SU-DHL-6 (cell line): ENCODE measurements at regions not wholly inside any gene's neighbourhood (a gene's known extent, or its start where the extent isn't known, plus 50 kb on each side); places are given as distances from the start of the nearest gene placed in this dataset.

Experiments used
- H2AFZ ChIP-seq: fragments of 200-600 bp; sonication (generic); 2 replicates; pipeline ENCODE4 v1.6.1; 2014; ENCODE audit warnings: low read depth, mild to moderate bottlenecking, moderate library complexity, mixed read lengths, antibody characterized with exemption, low read length; ENCODE audit not compliant: severe bottlenecking
- H3F3A ChIP-seq: fragments of 200-600 bp; shearing (Covaris generic); 2 replicates; pipeline ENCODE4 v1.6.0; 2016; ENCODE audit warnings: antibody characterized with exemption, mild to moderate bottlenecking; ENCODE audit not compliant: insufficient read depth
- H3K27ac ChIP-seq: fragments of 200-600 bp; sonication (generic); 2 replicates; pipeline ENCODE4 v1.5.1; 2016; ENCODE audit warnings: low read depth, mild to moderate bottlenecking, low read length, moderate library complexity, mixed read lengths
- H3K27me3 ChIP-seq: fragments of 200-600 bp; sonication (generic), shearing (Covaris generic); 2 replicates; pipeline ENCODE4 v1.6.0; 2014; ENCODE audit warnings: mild to moderate bottlenecking, low read length
- H3K36me3 ChIP-seq: fragments of 200-600 bp; sonication (generic); 2 replicates; pipeline ENCODE4 v1.6.1; 2014; ENCODE audit warnings: mild to moderate bottlenecking, low read length, mixed read lengths
- H3K4me2 ChIP-seq: fragments of 300-600, 200-600 bp; shearing (Covaris generic), sonication (generic); 2 replicates; pipeline ENCODE4 v1.6.0; 2014; ENCODE audit warnings: low read length, low read depth, mild to moderate bottlenecking; ENCODE audit not compliant: poor library complexity, severe bottlenecking
- H3K4me3 ChIP-seq: fragments of 200-600 bp; sonication (generic); 2 replicates; pipeline ENCODE4 v1.5.1; 2014; ENCODE audit warnings: antibody characterized with exemption, low read length, mild to moderate bottlenecking, mixed read lengths; ENCODE audit not compliant: insufficient read depth, poor library complexity, severe bottlenecking
- H3K79me2 ChIP-seq: fragments of 200-600 bp; sonication (generic); 2 replicates; pipeline ENCODE4 v1.6.1; 2014; ENCODE audit warnings: mild to moderate bottlenecking, low read length, moderate library complexity; ENCODE audit not compliant: insufficient read depth
- H3K9ac ChIP-seq: fragments of 200-600 bp; sonication (generic); 2 replicates; pipeline ENCODE4 v1.7.0; 2014; ENCODE audit warnings: mild to moderate bottlenecking, low read length
- H3K9me2 ChIP-seq: fragments of 200-600 bp; sonication (generic); replicated peaks from 2 replicates; pipeline ENCODE4 v1.6.1; 2014; ENCODE audit warnings: low read length; ENCODE audit not compliant: insufficient read depth
- H3K9me3 ChIP-seq: fragments of 200-600 bp; sonication (generic); 2 replicates; pipeline ENCODE4 v1.6.1; 2014; ENCODE audit warnings: low read length, mixed read lengths; ENCODE audit not compliant: insufficient read depth
- H4K20me1 ChIP-seq: fragments of 200-600 bp; sonication (generic); 2 replicates; pipeline ENCODE4 v1.6.1; 2014; ENCODE audit warnings: low read depth, mild to moderate bottlenecking, antibody characterized with exemption, low read length, moderate library complexity, mixed read lengths
- EZH2phosphoT487 ChIP-seq: fragments of 200-600 bp; sonication (generic), shearing (Covaris generic); conservative IDR thresholded peaks from 2 replicates; pipeline ENCODE4 v1.6.1; 2018; ENCODE audit warnings: mild to moderate bottlenecking, antibody characterized with exemption, low read length, moderate library complexity, mixed read lengths
- TF ChIP-seq, protein P1 (sequence below): fragments of 200-600 bp; sonication (generic); IDR thresholded peaks from one replicate; pipeline ENCODE4 v1.5.1; 2017; ENCODE audit warnings: antibody characterized with exemption, mild to moderate bottlenecking, low read length, moderate library complexity; ENCODE audit not compliant: insufficient read depth, poor library complexity, severe bottlenecking

DNA sequence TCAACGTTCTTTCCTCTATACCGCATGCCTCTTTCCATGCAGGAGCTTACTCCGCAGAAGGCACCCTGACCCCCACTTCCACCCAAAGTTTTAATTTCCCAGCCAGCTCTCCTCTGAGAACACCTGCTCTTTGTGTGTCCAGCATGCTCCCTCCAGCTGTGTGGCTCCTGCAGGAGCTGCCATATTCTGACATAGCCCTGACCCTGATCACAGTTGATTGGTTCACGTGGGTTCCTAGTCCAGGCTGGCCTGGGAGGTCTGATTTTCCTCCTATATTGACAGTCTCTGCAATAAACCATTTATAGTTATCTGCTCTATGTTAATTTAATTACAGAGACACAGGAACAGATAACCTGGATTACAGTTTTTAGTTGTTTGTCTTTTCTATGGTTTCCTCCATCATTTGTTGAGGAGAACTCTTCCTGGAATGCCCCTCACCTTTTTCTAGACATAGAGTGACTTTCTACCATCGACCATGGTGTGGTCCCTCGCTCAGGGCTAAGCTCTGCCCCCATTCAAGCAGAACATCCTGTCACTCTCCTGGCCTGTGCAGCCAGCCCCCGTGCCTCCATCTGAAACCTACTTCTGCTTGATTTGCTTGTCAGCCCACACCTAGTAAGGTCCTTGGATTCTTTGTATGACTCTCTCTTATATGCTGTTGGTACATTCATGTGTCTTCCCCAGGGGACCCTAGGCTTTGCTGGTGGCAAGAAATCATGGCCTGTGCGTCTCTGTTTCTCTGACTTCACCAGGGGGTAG lies 231.5 kb downstream of the LPIN1 start:
- peak overlapping the region; percentile 16 for H3K4me2 ChIP-seq
- H3K9ac ChIP-seq, result peak overlapping the region; percentile 18
- TF ChIP-seq EZH2phosphoT487, result no peak
- TF ChIP-seq, protein P1, sequence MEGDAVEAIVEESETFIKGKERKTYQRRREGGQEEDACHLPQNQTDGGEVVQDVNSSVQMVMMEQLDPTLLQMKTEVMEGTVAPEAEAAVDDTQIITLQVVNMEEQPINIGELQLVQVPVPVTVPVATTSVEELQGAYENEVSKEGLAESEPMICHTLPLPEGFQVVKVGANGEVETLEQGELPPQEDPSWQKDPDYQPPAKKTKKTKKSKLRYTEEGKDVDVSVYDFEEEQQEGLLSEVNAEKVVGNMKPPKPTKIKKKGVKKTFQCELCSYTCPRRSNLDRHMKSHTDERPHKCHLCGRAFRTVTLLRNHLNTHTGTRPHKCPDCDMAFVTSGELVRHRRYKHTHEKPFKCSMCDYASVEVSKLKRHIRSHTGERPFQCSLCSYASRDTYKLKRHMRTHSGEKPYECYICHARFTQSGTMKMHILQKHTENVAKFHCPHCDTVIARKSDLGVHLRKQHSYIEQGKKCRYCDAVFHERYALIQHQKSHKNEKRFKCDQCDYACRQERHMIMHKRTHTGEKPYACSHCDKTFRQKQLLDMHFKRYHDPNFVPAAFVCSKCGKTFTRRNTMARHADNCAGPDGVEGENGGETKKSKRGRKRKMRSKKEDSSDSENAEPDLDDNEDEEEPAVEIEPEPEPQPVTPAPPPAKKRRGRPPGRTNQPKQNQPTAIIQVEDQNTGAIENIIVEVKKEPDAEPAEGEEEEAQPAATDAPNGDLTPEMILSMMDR, result no peak

DNA sequence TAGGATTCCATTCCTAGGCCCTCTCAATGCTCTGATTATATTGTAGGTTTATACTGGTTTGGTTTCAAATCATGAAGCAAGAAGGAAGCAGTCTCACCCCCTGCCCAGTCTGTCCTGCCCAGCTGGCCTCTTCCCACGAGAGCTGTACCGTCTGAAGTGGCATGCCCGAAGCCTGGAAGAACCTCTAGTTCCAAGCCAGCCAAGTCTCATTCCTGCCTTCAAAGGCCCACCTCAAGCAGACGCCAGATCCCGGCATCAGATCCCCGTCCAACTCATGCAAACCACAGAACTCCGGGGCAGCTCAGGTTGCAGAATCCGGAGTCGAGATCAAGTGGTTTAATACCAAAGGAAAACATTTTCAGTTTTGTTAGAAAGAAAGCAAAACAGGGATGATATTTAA lies 234.4 kb downstream of the LPIN1 start:
- Histone ChIP-seq H3K9me3 (no peaks in the 10 kb centered on the region), H3K36me3 (no peaks in the 10 kb centered on the region), H3F3A (no peaks in the 10 kb centered on the region), H4K20me1 (no peaks in the 10 kb centered on the region), H3K4me3 (no peak overlapping the region), H3K27me3 (no peaks in the 10 kb centered on the region), H3K79me2 (no peaks in the 10 kb centered on the region), H3K9me2 (no peaks in the 10 kb centered on the region), H3K9ac (no peak overlapping the region), H3K27ac (no peak overlapping the region), H3K4me2 (no peak overlapping the region), H2AFZ (no peak overlapping the region)
- no peak for TF ChIP-seq EZH2phosphoT487
- TF ChIP-seq, protein P1, result no peak

More for the DNA sequence above, 231.5 kb downstream of the LPIN1 start:
- Histone ChIP-seq H3K36me3 (peaks cover 15% of the 10 kb centered on the region), H3K27me3 (no peaks in the 10 kb centered on the region), H3K9me3 (peaks cover 19% of the 10 kb centered on the region; the same call in 1 of the 2 replicates), H3K27ac (no peak overlapping the region), H2AFZ (peak overlapping the region; percentile 52), H4K20me1 (no peaks in the 10 kb centered on the region), H3K79me2 (no peaks in the 10 kb centered on the region), H3F3A (no peaks in the 10 kb centered on the region), H3K9me2 (no peaks in the 10 kb centered on the region), H3K4me3 (no peak overlapping the region)

DNA sequence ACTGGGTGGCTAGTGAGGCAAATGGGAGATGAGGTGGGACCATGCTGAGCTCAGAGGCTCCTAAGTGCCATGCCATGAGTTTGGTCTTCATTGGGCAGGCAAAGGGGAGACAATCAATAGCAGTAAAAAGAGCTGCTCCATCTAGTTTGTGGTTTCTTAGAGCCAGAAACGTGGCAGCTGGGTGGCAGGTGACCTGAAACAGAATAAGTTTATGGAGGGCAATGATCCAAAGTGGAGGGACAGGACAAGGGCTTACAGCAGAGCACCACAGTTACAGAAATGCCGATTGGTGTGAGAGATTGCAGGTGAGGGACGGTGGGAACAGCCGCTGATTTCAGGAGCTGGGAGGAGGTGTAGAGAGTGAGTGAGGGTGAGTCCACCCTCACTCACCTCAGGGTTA lies 237.0 kb downstream of the LPIN1 start:
- no peak overlapping the region for H3K4me2 ChIP-seq
- H2AFZ ChIP-seq, result no peak overlapping the region
- H3K4me3 ChIP-seq, result no peak overlapping the region
- no peaks in the 10 kb centered on the region for H3K9me3 ChIP-seq
- H3K36me3 ChIP-seq, result no peaks in the 10 kb centered on the region
- no peaks in the 10 kb centered on the region for H3K9me2 ChIP-seq
- no peaks in the 10 kb centered on the region for H3F3A ChIP-seq
- no peaks in the 10 kb centered on the region for H4K20me1 ChIP-seq
- no peak for TF ChIP-seq EZH2phosphoT487
- TF ChIP-seq, protein P1, result no peak
- no peaks in the 10 kb centered on the region for H3K79me2 ChIP-seq
- H3K27ac ChIP-seq, result no peak overlapping the region
- no peak overlapping the region for H3K9ac ChIP-seq
- H3K27me3 ChIP-seq, result no peaks in the 10 kb centered on the region
